ENCODE measurements at regions not wholly inside any gene's neighbourhood (a gene's known extent, or its start where the extent isn't known, plus 50 kb on each side); places are given as distances from the start of the nearest gene placed in this dataset.
"Not testable (repeated sequence)": the region's sequence is repeated elsewhere in the genome, so short reads cannot be mapped to it uniquely, and the experiment has no call there.

- DNase-seq (ENCODE audit: low read depth in 2 of 2), result no peak
These were observed 187.0 kb downstream of the CARTPT start for GRCh38 chr5:71905834-71906711.

GRCh38 chr5:71907001-71907588, 188.0 kb downstream of the CARTPT start:
- DNase-seq (ENCODE audit: low read depth in 2 of 2), result no peak

GRCh38 chr5:71907608-71908145, 188.6 kb downstream of the CARTPT start:
- no peak for DNase-seq (ENCODE audit: low read depth in 2 of 2)

- DNase-seq (ENCODE audit: low read depth in 2 of 2), result no peak
These were observed 191.7 kb downstream of the CARTPT start for GRCh38 chr5:71910741-71911140.

- no peak for DNase-seq (ENCODE audit: low read depth in 2 of 2)
These were observed 192.9 kb downstream of the CARTPT start for GRCh38 chr5:71912021-71912420.

GRCh38 chr5:71914281-71914680, 193.0 kb upstream of the MAP1B start:
- no peak for DNase-seq (ENCODE audit: low read depth in 2 of 2)

GRCh38 chr5:71922584-71923106, 184.6 kb upstream of the MAP1B start:
- no peak for DNase-seq (ENCODE audit: low read depth in 2 of 2)

- no peak for DNase-seq (ENCODE audit: low read depth in 2 of 2)
These were observed 183.5 kb upstream of the MAP1B start for GRCh38 chr5:71923755-71924154.

- DNase-seq (ENCODE audit: low read depth in 2 of 2), result no peak
These were observed 182.9 kb upstream of the MAP1B start for GRCh38 chr5:71924325-71924724.

- DNase-seq (ENCODE audit: low read depth in 2 of 2), result no peak
These were observed 182.3 kb upstream of the MAP1B start for GRCh38 chr5:71924980-71925379.

- DNase-seq (ENCODE audit: low read depth in 2 of 2), result no peak
These were observed 181.6 kb upstream of the MAP1B start for GRCh38 chr5:71925608-71926091.

GRCh38 chr5:71929003-71929402, 178.3 kb upstream of the MAP1B start:
- no peak for DNase-seq (ENCODE audit: low read depth in 2 of 2)

- DNase-seq (ENCODE audit: low read depth in 2 of 2), result not testable (repeated sequence)
These were observed 176.7 kb upstream of the MAP1B start for GRCh38 chr5:71930554-71930953.

GRCh38 chr5:71932131-71932654, 175.1 kb upstream of the MAP1B start:
- DNase-seq (ENCODE audit: low read depth in 2 of 2), result no peak

GRCh38 chr5:71932655-71933338, 174.5 kb upstream of the MAP1B start:
- DNase-seq (ENCODE audit: low read depth in 2 of 2), result no peak

- no peak for DNase-seq (ENCODE audit: low read depth in 2 of 2)
These were observed 173.0 kb upstream of the MAP1B start for GRCh38 chr5:71934322-71934721.

GRCh38 chr5:71937921-71938698, 169.2 kb upstream of the MAP1B start:
- no peak for DNase-seq (ENCODE audit: low read depth in 2 of 2)

GRCh38 chr5:71938895-71939294, 168.4 kb upstream of the MAP1B start:
- DNase-seq (ENCODE audit: low read depth in 2 of 2), result no peak

- DNase-seq (ENCODE audit: low read depth in 2 of 2), result no peak
These were observed 167.6 kb upstream of the MAP1B start for GRCh38 chr5:71939452-71940230.

GRCh38 chr5:71943874-71944273, 163.4 kb upstream of the MAP1B start:
- no peak for DNase-seq (ENCODE audit: low read depth in 2 of 2)
